K562 (cell line): ENCODE measurements at regions not wholly inside any gene's neighbourhood (a gene's known extent, or its start where the extent isn't known, plus 50 kb on each side); places are given as distances from the start of the nearest gene placed in this dataset.

Experiments
- ATAC-seq: fragments of 200-7000 bp; cut with Tn5 transposase; 3 replicates; pipeline ENCODE4 v1.9.1; 2020; ENCODE audit warnings: moderate library complexity
- BruUV-seq: library from RNA; stranded (reverse); fragments of 400-500 nt; replicated peaks from 2 replicates; lab custom pipeline; 2021; lab: Mats Ljungman, UMichigan
- CTCF ChIA-PET: fragments of 300-600 bp; formaldehyde crosslinking; extraction: SDS; loops from one replicate; lab custom pipeline; 2021; ENCODE audit warnings: low intra/inter-chr PET ratio; lab: Yijun Ruan, JAX
- POLR2A ChIA-PET: fragments of 300-600, 350-650 bp; sonication (Branson Sonifier 250); formaldehyde crosslinking; extraction: SDS; loops from one replicate; lab custom pipeline; 2021; ENCODE audit warnings: antibody characterized with exemption, inconsistent platforms; lab: Yijun Ruan, JAX
- DNase-seq, 4 experiments: peaks; one replicate each; pipeline versions ENCODE4 v3.0.0 to v3.0.0-alpha.2; 2011 to 2018; ENCODE audit warnings: low spot score in 3 of 4, mixed read lengths in 3 of 4; ENCODE audit errors: extremely low read depth in 1 of 4
- FAIRE-seq: peaks from 2 replicates; lab custom pipeline; 2011; peaks lifted over from hg19 to GRCh38; lab: Jason Lieb, UNC
- H2AFZ ChIP-seq: 2 replicates; pipeline ENCODE4 v1.6.0; 2011; ENCODE audit warnings: low read depth, low read length, control low read depth, inconsistent platforms
- H3K27ac ChIP-seq: fragments of 200-600 bp; 3 replicates; pipeline ENCODE4 v1.8.0; 2011; ENCODE audit warnings: low read depth, mild to moderate bottlenecking, control low read depth, inconsistent platforms, low read length, moderate library complexity, mixed read lengths; ENCODE audit errors: extremely low read depth
- H3K27me3 ChIP-seq, 2 experiments: fragments of 300-600 bp in 1 of 2; 2 replicates in 1 of 2; 3 replicates in 1 of 2; pipeline versions ENCODE4 v1.6.0 to v1.8.0; 2011; ENCODE audit warnings: inconsistent platforms in 2 of 2, low read length in 2 of 2, mild to moderate bottlenecking in 1 of 2, mixed read lengths in 1 of 2, moderate library complexity in 1 of 2; ENCODE audit not compliant: control insufficient read depth in 2 of 2, insufficient read depth in 2 of 2
- H3K36me3 ChIP-seq: fragments of 300-600 bp; 3 replicates; pipeline ENCODE4 v1.8.0; 2011; ENCODE audit warnings: mild to moderate bottlenecking, low read length, inconsistent platforms; ENCODE audit not compliant: control insufficient read depth, insufficient read depth
- H3K4me1 ChIP-seq, 2 experiments: fragments of 200-600 bp in 1 of 2; replicated peaks in 1 of 2; 2 replicates in 1 of 2; 3 replicates in 1 of 2; pipeline versions ENCODE4 v1.5.1 to v1.8.0; 2011; ENCODE audit warnings: inconsistent platforms in 2 of 2, low read length in 2 of 2, mild to moderate bottlenecking in 1 of 2, mixed read lengths in 1 of 2, moderate library complexity in 1 of 2; ENCODE audit not compliant: control insufficient read depth in 2 of 2, insufficient read depth in 2 of 2
- H3K4me2 ChIP-seq: 2 replicates; pipeline ENCODE4 v1.6.1; 2011; ENCODE audit warnings: low read length, control low read depth, inconsistent platforms, mixed read lengths; ENCODE audit not compliant: insufficient read depth
- H3K4me3 ChIP-seq: fragments of 200-600 bp; sonication (generic), shearing (Covaris generic); 2 replicates; pipeline ENCODE4 v1.5.1; 2016; ENCODE audit warnings: control low read depth, inconsistent platforms
- H3K79me2 ChIP-seq: fragments of 200-600 bp; 3 replicates; pipeline ENCODE4 v1.8.0; 2011; ENCODE audit warnings: low read length, inconsistent platforms; ENCODE audit not compliant: control insufficient read depth, insufficient read depth
- H3K9ac ChIP-seq, 2 experiments: 2 replicates each; pipeline versions ENCODE4 v1.6.0 to v1.6.1; 2011; ENCODE audit warnings: low read depth in 2 of 2, low read length in 2 of 2, control low read depth in 1 of 2, inconsistent platforms in 1 of 2, mild to moderate bottlenecking in 1 of 2, mixed read lengths in 1 of 2; ENCODE audit not compliant: insufficient read depth in 1 of 2
- H3K9me1 ChIP-seq: one replicate; pipeline ENCODE4 v1.6.0; 2011; ENCODE audit warnings: inconsistent platforms, mild to moderate bottlenecking, low read length, moderate library complexity; ENCODE audit not compliant: control insufficient read depth, insufficient read depth
- H3K9me3 ChIP-seq: replicated peaks from 2 replicates; pipeline ENCODE4 v1.5.1; 2011; ENCODE audit warnings: low read depth, low read length, inconsistent platforms; ENCODE audit not compliant: control insufficient read depth, insufficient read depth
- H4K20me1 ChIP-seq: replicated peaks from 2 replicates; pipeline ENCODE4 v1.6.1; 2011; ENCODE audit warnings: low read length, inconsistent platforms, mixed read lengths; ENCODE audit not compliant: control insufficient read depth, insufficient read depth
- PHF8 ChIP-seq: fragments of 200-600 bp; sonication (generic); IDR thresholded peaks from 2 replicates; pipeline ENCODE4 v1.6.1; 2012; ENCODE audit warnings: mixed run types, mild to moderate bottlenecking, inconsistent platforms, low read length, moderate library complexity, borderline replicate concordance
- PTRF ChIP-seq: fragments of 450-650 bp; IDR thresholded peaks from 2 replicates; pipeline ENCODE4 v1.6.1; 2016; ENCODE audit warnings: mild to moderate bottlenecking, missing genetic modification characterization, missing compliant biosample characterization
- RBM25 ChIP-seq: fragments of 200-400 bp; formaldehyde crosslinking; IDR thresholded peaks from 2 replicates; pipeline ENCODE4 v1.6.1; 2018; ENCODE audit warnings: low read length, low read depth, moderate library complexity; ENCODE audit not compliant: severe bottlenecking
- SMARCA4 ChIP-seq: fragments of 450-650 bp; IDR thresholded peaks from 2 replicates; pipeline ENCODE4 v1.6.1; 2016
- SMARCB1 ChIP-seq: IDR thresholded peaks from 2 replicates; pipeline ENCODE4 v1.6.1; 2011; ENCODE audit warnings: improper control_type of control experiment, low read depth; ENCODE audit not compliant: insufficient read length
- THRAP3 ChIP-seq: fragments of 450-650 bp; IDR thresholded peaks from 2 replicates; pipeline ENCODE4 v1.6.1; 2016; ENCODE audit warnings: mild to moderate bottlenecking, inconsistent platforms, borderline replicate concordance
- ZNF146 ChIP-seq: IDR thresholded peaks from one replicate; pipeline ENCODE4 v1.6.1; 2018; ENCODE audit warnings: missing compliant biosample characterization; ENCODE audit not compliant: unreplicated experiment
- ZNF263 ChIP-seq: sonication (generic); formaldehyde crosslinking; IDR thresholded peaks from 2 replicates; pipeline ENCODE4 v1.8.0; 2022; ENCODE audit warnings: mild to moderate bottlenecking, missing genetic modification reagents, borderline replicate concordance
- WGBS: fragments of 100-300 bp; shearing (Covaris generic); methylation state at CpG from one replicate; pipeline ENCODE4 v1.1.6; 2016; ENCODE audit warnings: low coverage, mixed read lengths; ENCODE audit not compliant: insufficient coverage; ENCODE audit errors: missing lambda C conversion rate; 5-methylcytosine and 5-hydroxymethylcytosine counted together
- in situ Hi-C: fragments of 300-500 bp; cut with MboI; formaldehyde crosslinking; loops from 4 replicates; pipeline ENCODE4 v1.15.0; 2018; ENCODE audit warnings: inconsistent platforms, mixed read lengths
- intact Hi-C: fragments of 100-400 bp; cut with micrococcal nuclease; formaldehyde crosslinking; loops from 2 replicates; pipeline ENCODE4 v1.14.2; 2022
- TF ChIP-seq, protein P1 (sequence below): fragments of 450-650 bp; IDR thresholded peaks from 2 replicates; pipeline ENCODE4 v1.6.1; 2017; ENCODE audit warnings: antibody characterized with exemption
- TF ChIP-seq, protein P2 (sequence below), 2 experiments: fragments of 450-650 bp in 1 of 2; sonication (generic) in 1 of 2; formaldehyde crosslinking in 1 of 2; IDR thresholded peaks in 1 of 2; conservative IDR thresholded peaks in 1 of 2; 2 replicates each; pipeline versions ENCODE4 v1.6.1 to v1.8.1; 2016 to 2023; ENCODE audit warnings: mild to moderate bottlenecking in 2 of 2, moderate library complexity in 2 of 2, inconsistent platforms in 1 of 2, missing genetic modification reagents in 1 of 2

DNA sequence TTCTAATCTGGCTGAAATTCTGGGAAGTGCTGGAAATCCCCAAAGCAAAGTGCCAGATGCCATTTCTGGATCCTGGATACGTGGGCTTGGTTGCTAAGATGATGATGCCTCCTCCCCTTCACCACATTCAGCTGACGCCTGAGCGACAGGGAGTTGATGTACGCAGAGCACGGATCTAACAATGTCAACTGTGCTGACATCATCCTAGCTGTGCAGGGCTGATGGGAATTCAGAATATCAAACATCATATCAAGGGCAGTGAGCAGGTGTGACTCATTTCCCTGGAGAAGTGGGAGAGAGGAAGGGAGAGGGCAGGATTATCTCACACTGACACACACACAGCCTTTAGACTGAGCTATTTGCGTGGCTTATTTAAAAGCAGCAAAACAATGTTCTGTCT, 92.6 kb upstream of the ZBTB20 start (continued):
- TF ChIP-seq PTRF (tag): no peak
- TF ChIP-seq, protein P1, sequence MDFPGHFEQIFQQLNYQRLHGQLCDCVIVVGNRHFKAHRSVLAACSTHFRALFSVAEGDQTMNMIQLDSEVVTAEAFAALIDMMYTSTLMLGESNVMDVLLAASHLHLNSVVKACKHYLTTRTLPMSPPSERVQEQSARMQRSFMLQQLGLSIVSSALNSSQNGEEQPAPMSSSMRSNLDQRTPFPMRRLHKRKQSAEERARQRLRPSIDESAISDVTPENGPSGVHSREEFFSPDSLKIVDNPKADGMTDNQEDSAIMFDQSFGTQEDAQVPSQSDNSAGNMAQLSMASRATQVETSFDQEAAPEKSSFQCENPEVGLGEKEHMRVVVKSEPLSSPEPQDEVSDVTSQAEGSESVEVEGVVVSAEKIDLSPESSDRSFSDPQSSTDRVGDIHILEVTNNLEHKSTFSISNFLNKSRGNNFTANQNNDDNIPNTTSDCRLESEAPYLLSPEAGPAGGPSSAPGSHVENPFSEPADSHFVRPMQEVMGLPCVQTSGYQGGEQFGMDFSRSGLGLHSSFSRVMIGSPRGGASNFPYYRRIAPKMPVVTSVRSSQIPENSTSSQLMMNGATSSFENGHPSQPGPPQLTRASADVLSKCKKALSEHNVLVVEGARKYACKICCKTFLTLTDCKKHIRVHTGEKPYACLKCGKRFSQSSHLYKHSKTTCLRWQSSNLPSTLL: no peak
- no peak for TF ChIP-seq PHF8
- TF ChIP-seq SMARCB1: no peak
- peak; percentile 83 for TF ChIP-seq SMARCA4
- no peak for TF ChIP-seq THRAP3

DNA sequence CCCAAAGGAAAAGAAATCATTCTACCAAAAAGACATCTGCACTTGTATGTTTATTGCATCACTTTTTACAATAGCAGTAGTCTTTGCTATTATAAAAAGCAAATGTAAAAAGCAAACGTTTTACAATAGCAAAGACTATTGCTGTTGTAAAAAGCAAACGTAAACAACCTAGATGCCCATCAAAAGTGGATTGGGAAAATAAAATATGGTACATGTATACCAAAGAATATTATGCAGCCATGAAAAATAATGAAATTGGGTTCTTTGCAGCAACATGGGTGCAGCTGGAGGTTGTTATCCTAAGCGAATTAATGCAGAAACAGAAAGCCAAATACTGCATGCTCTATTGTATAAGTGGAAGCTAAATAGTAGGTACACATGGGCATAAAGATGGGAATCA, 97.3 kb upstream of the ZBTB20 start:
- H3K4me3 ChIP-seq: no peak overlapping the region
- no peak overlapping the region for H3K4me2 ChIP-seq
- DNase-seq (no peak), ATAC-seq (no peak), FAIRE-seq (no peak)
- H3K4me1 ChIP-seq: peaks cover 0 to 10% of the 10 kb centered on the region in 2 experiments; a peak in 2 of 5 replicates
- no peaks in the 10 kb centered on the region for H3K79me2 ChIP-seq
- H3K9ac ChIP-seq: no peak overlapping the region
- ChIA-PET POLR2A (no interaction called here), CTCF (interaction anchor here (0.6 kb wide), 1 partner anchor 150 kb away, joined by 7 read pairs; no protein-coding TSS in a partner anchor)
- no peaks in the 10 kb centered on the region for H3K9me1 ChIP-seq
- no peaks in the 10 kb centered on the region for H3K27me3 ChIP-seq
- no peaks in the 10 kb centered on the region for H3K9me3 ChIP-seq
- intact Hi-C loops (no loop called here), in situ Hi-C loops (no loop called here)
- H3K27ac ChIP-seq: no peak overlapping the region
- no peaks in the 10 kb centered on the region for H3K36me3 ChIP-seq
- H2AFZ ChIP-seq: no peak overlapping the region
- BruUV-seq: no TSS peak
- H4K20me1 ChIP-seq: no peaks in the 10 kb centered on the region
- WGBS: 0% methylated on average over 3 of the region's 3 CpGs
- TF ChIP-seq, protein P2, sequence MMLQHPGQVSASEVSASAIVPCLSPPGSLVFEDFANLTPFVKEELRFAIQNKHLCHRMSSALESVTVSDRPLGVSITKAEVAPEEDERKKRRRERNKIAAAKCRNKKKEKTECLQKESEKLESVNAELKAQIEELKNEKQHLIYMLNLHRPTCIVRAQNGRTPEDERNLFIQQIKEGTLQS (IDR thresholded peaks at IDR 0.05): 0 out of 2 replicates have a peak, but pooled peaks have one; percentile 12
- TF ChIP-seq, protein P2 (CRISPR knock-in tag; conservative IDR thresholded peaks at IDR 0.05): no peak
- TF ChIP-seq ZNF263: no peak
- TF ChIP-seq ZNF146: peak; percentile 57
- peak; percentile 21 for TF ChIP-seq RBM25
